ENCODE measurements at regions not wholly inside any gene's neighbourhood (a gene's known extent, or its start where the extent isn't known, plus 50 kb on each side); places are given as distances from the start of the nearest gene placed in this dataset.

- Histone ChIP-seq H3K9me3 (no peaks in the 10 kb centered on the region), H3K27me3 (peaks cover 44% of the 10 kb centered on the region), H3K27ac (peak overlapping the region; percentile 51), H3K4me3 (ENCODE audit: low read depth in 1 of 2, low read length in 1 of 2) (peak overlapping the region; percentile 30 to 34), H3K36me3 (no peaks in the 10 kb centered on the region), H3K4me1 (ENCODE audit: control insufficient read depth in 1 of 2, insufficient read depth in 1 of 2, low read depth in 1 of 2, low read length in 1 of 2) (peaks cover 38 to 49% of the 10 kb centered on the region in 2 experiments)
- no peak for TF ChIP-seq CTCF (IDR thresholded peaks at IDR 0.05)
Measured at GRCh38 chr16:85309656-85310587, 197.7 kb upstream of the CIBAR2 start.

GRCh38 chr16:85310868-85311585 is 198.8 kb upstream of the CIBAR2 start:
- no peaks in the 10 kb centered on the region for H3K36me3 ChIP-seq
- no peak overlapping the region for H3K4me3 ChIP-seq (ENCODE audit: low read depth in 1 of 2, low read length in 1 of 2)
- no peak overlapping the region for H3K27ac ChIP-seq
- H3K4me1 ChIP-seq (ENCODE audit: control insufficient read depth in 1 of 2, insufficient read depth in 1 of 2, low read depth in 1 of 2, low read length in 1 of 2), result peaks cover 36 to 46% of the 10 kb centered on the region in 2 experiments
- no peaks in the 10 kb centered on the region for H3K9me3 ChIP-seq
- no peak for TF ChIP-seq CTCF (IDR thresholded peaks at IDR 0.05)
- peaks cover 44% of the 10 kb centered on the region for H3K27me3 ChIP-seq

GRCh38 chr16:85311741-85312140 is 199.5 kb upstream of the CIBAR2 start:
- H3K4me1 ChIP-seq (ENCODE audit: control insufficient read depth in 1 of 2, insufficient read depth in 1 of 2, low read depth in 1 of 2, low read length in 1 of 2), result peaks cover 29 to 39% of the 10 kb centered on the region in 2 experiments
- no peaks in the 10 kb centered on the region for H3K36me3 ChIP-seq
- H3K27me3 ChIP-seq, result peaks cover 44% of the 10 kb centered on the region
- no peak overlapping the region for H3K27ac ChIP-seq
- TF ChIP-seq CTCF (IDR thresholded peaks at IDR 0.05), result no peak
- no peak overlapping the region for H3K4me3 ChIP-seq (ENCODE audit: low read depth in 1 of 2, low read length in 1 of 2)
- no peaks in the 10 kb centered on the region for H3K9me3 ChIP-seq

GRCh38 chr16:85312174-85312573 is 199.9 kb upstream of the CIBAR2 start:
- Histone ChIP-seq H3K27me3 (peaks cover 44% of the 10 kb centered on the region), H3K4me1 (ENCODE audit: control insufficient read depth in 1 of 2, insufficient read depth in 1 of 2, low read depth in 1 of 2, low read length in 1 of 2) (peaks cover 28 to 38% of the 10 kb centered on the region in 2 experiments), H3K36me3 (no peaks in the 10 kb centered on the region), H3K27ac (no peak overlapping the region), H3K4me3 (ENCODE audit: low read depth in 1 of 2, low read length in 1 of 2) (no peak overlapping the region), H3K9me3 (no peaks in the 10 kb centered on the region)
- TF ChIP-seq CTCF (IDR thresholded peaks at IDR 0.05), result no peak

- no peak for TF ChIP-seq CTCF (IDR thresholded peaks at IDR 0.05)
- no peaks in the 10 kb centered on the region for H3K36me3 ChIP-seq
- H3K4me3 ChIP-seq (ENCODE audit: low read depth in 1 of 2, low read length in 1 of 2), result no peak overlapping the region
- H3K4me1 ChIP-seq (ENCODE audit: control insufficient read depth in 1 of 2, insufficient read depth in 1 of 2, low read depth in 1 of 2, low read length in 1 of 2), result peaks cover 24 to 35% of the 10 kb centered on the region in 2 experiments
- no peak overlapping the region for H3K27ac ChIP-seq
- no peaks in the 10 kb centered on the region for H3K9me3 ChIP-seq
- H3K27me3 ChIP-seq, result peaks cover 44% of the 10 kb centered on the region
Measured at GRCh38 chr16:85312642-85313525, 200.6 kb upstream of the CIBAR2 start.
